ENCODE measurements at regions not wholly inside any gene's neighbourhood (a gene's known extent, or its start where the extent isn't known, plus 50 kb on each side); places are given as distances from the start of the nearest gene placed in this dataset.

DNA sequence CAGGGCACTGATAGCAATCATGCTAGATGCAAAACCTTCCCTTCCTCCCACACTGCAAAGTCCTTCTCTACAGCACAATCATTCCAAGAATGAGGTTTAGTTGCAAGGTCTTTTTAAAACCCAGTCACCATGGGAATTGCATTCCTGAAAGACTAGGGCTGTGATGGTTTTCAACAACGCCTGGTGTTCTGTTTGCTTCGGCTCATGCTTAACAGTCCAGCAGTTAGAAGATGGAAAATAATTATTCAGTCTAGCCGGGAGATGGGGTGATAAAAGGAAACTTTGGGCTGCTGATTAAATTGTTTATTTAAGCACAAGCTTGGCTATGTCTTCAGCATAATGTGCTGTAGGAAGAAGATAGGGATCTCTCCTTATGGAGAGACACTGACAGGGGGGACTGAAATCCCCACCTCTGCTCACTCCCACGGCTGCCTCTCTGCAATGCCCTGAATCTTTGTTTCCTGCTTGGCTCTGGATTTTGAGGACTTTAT, 211.4 kb downstream of the MID1IP1 start:
- TF ChIP-seq YY1 (IDR thresholded peaks at IDR 0.05; ENCODE audit: insufficient read depth, insufficient read length), result no peak
- no peak for TF ChIP-seq ZNF274 (IDR thresholded peaks at IDR 0.05; ENCODE audit: low read depth, low read length)
- no peak for TF ChIP-seq SUZ12 (IDR thresholded peaks at IDR 0.05; ENCODE audit: extremely low read depth, insufficient read depth, insufficient read length)

All from NT2/D1 (cell line).